H1 (cell line): ENCODE measurements at regions not wholly inside any gene's neighbourhood (a gene's known extent, or its start where the extent isn't known, plus 50 kb on each side); places are given as distances from the start of the nearest gene placed in this dataset.

Experiments
- CTCF ChIA-PET: fragments of 300-600 bp; sonication (Branson Sonifier 250); formaldehyde crosslinking; loops from one replicate; lab custom pipeline; 2021; ENCODE audit not compliant: partially characterized antibody; lab: Charles Lee
- POLR2A ChIA-PET: fragments of 300-600 bp; sonication (Branson Sonifier 250); formaldehyde crosslinking; loops from one replicate; lab custom pipeline; 2021; ENCODE audit warnings: inconsistent platforms; ENCODE audit not compliant: partially characterized antibody; lab: Charles Lee
- DNase-seq, 2 experiments: peaks; one replicate each; pipeline versions ENCODE4 v3.0.0 to v3.0.0-alpha.2; 2010 to 2022; ENCODE audit warnings: low spot score in 2 of 2, low read depth in 1 of 2, mixed read lengths in 1 of 2
- FAIRE-seq: peaks from 2 replicates; lab custom pipeline; 2011; peaks lifted over from hg19 to GRCh38; lab: Jason Lieb, UNC
- H2AFZ ChIP-seq: 2 replicates; pipeline ENCODE4 v1.8.1; 2012; ENCODE audit warnings: low read length, inconsistent platforms
- H2AK5ac ChIP-seq: 2 replicates; pipeline ENCODE4 v1.6.1; 2013; ENCODE audit warnings: low read depth, low read length
- H2BK120ac ChIP-seq: replicated peaks from 2 replicates; pipeline ENCODE3; 2013; ENCODE audit warnings: low read depth, low read length, inconsistent platforms
- H2BK12ac ChIP-seq: 2 replicates; pipeline ENCODE4 v1.6.1; 2013; ENCODE audit warnings: low read depth, low read length
- H2BK15ac ChIP-seq: 2 replicates; pipeline ENCODE4 v1.6.1; 2013; ENCODE audit warnings: low read length
- H2BK20ac ChIP-seq: 2 replicates; pipeline ENCODE4 v1.6.1; 2013; ENCODE audit warnings: low read length
- H2BK5ac ChIP-seq: 2 replicates; pipeline ENCODE4 v1.6.1; 2013; ENCODE audit warnings: low read depth, low read length
- H3K14ac ChIP-seq: 2 replicates; pipeline ENCODE4 v1.6.1; 2013; ENCODE audit warnings: inconsistent platforms; ENCODE audit not compliant: insufficient read length
- H3K18ac ChIP-seq: 2 replicates; pipeline ENCODE4 v1.6.1; 2013; ENCODE audit warnings: low read length; ENCODE audit errors: extremely low read depth
- H3K23ac ChIP-seq: 2 replicates; pipeline ENCODE4 v1.6.1; 2013; ENCODE audit warnings: inconsistent platforms; ENCODE audit not compliant: insufficient read length
- H3K23me2 ChIP-seq: 2 replicates; pipeline ENCODE4 v1.6.1; 2013; ENCODE audit warnings: low read depth, low read length
- H3K27ac ChIP-seq: 2 replicates; pipeline ENCODE4 v1.6.1; 2011; ENCODE audit warnings: low read depth, low read length, inconsistent platforms
- H3K27me3 ChIP-seq, 4 experiments: replicated peaks in 1 of 4; 1 replicate in 1 of 4; 2 replicates in 3 of 4; pipeline versions ENCODE4 v1.6.1 to v1.8.1; 2011 to 2013; ENCODE audit warnings: low read length in 3 of 4, mild to moderate bottlenecking in 3 of 4, inconsistent platforms in 2 of 4, mixed read lengths in 2 of 4, moderate library complexity in 1 of 4; ENCODE audit not compliant: control insufficient read depth in 3 of 4, insufficient read depth in 3 of 4; ENCODE audit errors: extremely low read depth in 1 of 4
- H3K36me3 ChIP-seq, 4 experiments: 2 replicates each; pipeline versions ENCODE4 v1.6.1 to v1.8.1; 2011 to 2013; ENCODE audit warnings: mild to moderate bottlenecking in 4 of 4, low read length in 3 of 4, moderate library complexity in 2 of 4, control low read depth in 1 of 4, inconsistent platforms in 1 of 4; ENCODE audit not compliant: insufficient read depth in 4 of 4, control insufficient read depth in 2 of 4
- H3K4ac ChIP-seq: replicated peaks from 2 replicates; pipeline ENCODE3; 2013; ENCODE audit warnings: low read length, low read depth, mixed read lengths, inconsistent platforms; ENCODE audit not compliant: insufficient read length
- H3K4me1 ChIP-seq, 4 experiments: replicated peaks in 1 of 4; 1 replicate in 1 of 4; 2 replicates in 3 of 4; pipeline versions ENCODE4 v1.6.1 to v1.8.1; 2011 to 2013; ENCODE audit warnings: low read length in 3 of 4, inconsistent platforms in 2 of 4, mixed read lengths in 1 of 4; ENCODE audit not compliant: insufficient read depth in 4 of 4, control insufficient read depth in 3 of 4
- H3K4me2 ChIP-seq, 2 experiments: 2 replicates each; pipeline versions ENCODE4 v1.6.1 to v1.8.1; 2011 to 2013; ENCODE audit warnings: low read depth in 2 of 2, low read length in 2 of 2, control low read depth in 1 of 2, inconsistent platforms in 1 of 2, mild to moderate bottlenecking in 1 of 2; ENCODE audit not compliant: insufficient read depth in 1 of 2
- H3K4me3 ChIP-seq, 4 experiments: fragments of 200-600, 300-600 bp in 1 of 4; sonication (generic), shearing (Covaris generic), sonication (Bioruptor Twin) in 1 of 4; 2 replicates each; pipeline versions ENCODE4 v1.5.1 to v1.8.1; 2011 to 2016; ENCODE audit warnings: low read length in 4 of 4, low read depth in 3 of 4, control low read depth in 2 of 4, inconsistent platforms in 2 of 4, mild to moderate bottlenecking in 2 of 4, mixed read lengths in 1 of 4, moderate library complexity in 1 of 4; ENCODE audit not compliant: insufficient read depth in 2 of 4; ENCODE audit errors: extremely low read depth in 1 of 4
- H3K56ac ChIP-seq: replicated peaks from 2 replicates; pipeline ENCODE3; 2013; ENCODE audit warnings: low read depth, mild to moderate bottlenecking, mixed read lengths, low read length, inconsistent platforms; ENCODE audit not compliant: insufficient read length
- H3K79me1 ChIP-seq: 2 replicates; pipeline ENCODE4 v1.6.1; 2013; ENCODE audit warnings: low read depth, low read length, control low read depth
- H3K79me2 ChIP-seq, 2 experiments: 2 replicates each; pipeline versions ENCODE4 v1.6.1 to v1.8.1; 2012 to 2013; ENCODE audit warnings: low read length in 2 of 2, mild to moderate bottlenecking in 2 of 2, inconsistent platforms in 1 of 2; ENCODE audit not compliant: insufficient read depth in 2 of 2, control insufficient read depth in 1 of 2
- H3K9ac ChIP-seq, 4 experiments: replicated peaks in 1 of 4; 1 replicate in 1 of 4; 2 replicates in 3 of 4; pipeline versions ENCODE4 v1.6.1 to v1.8.1; 2011 to 2013; ENCODE audit warnings: low read depth in 3 of 4, low read length in 3 of 4, control low read depth in 2 of 4, mild to moderate bottlenecking in 2 of 4, moderate library complexity in 2 of 4, inconsistent platforms in 1 of 4; ENCODE audit errors: extremely low read depth in 1 of 4
- H3K9me3 ChIP-seq, 2 experiments: 2 replicates each; pipeline versions ENCODE4 v1.6.1 to v1.8.1; 2012 to 2013; ENCODE audit warnings: mild to moderate bottlenecking in 2 of 2, moderate library complexity in 2 of 2, control low read depth in 1 of 2, inconsistent platforms in 1 of 2, low read depth in 1 of 2, low read length in 1 of 2, mixed read lengths in 1 of 2; ENCODE audit not compliant: insufficient read depth in 2 of 2
- H4K20me1 ChIP-seq, 2 experiments: replicated peaks in 1 of 2; 2 replicates each; pipeline versions ENCODE3 to v1.8.1; 2011 to 2013; ENCODE audit warnings: inconsistent platforms in 2 of 2, low read length in 2 of 2, mild to moderate bottlenecking in 1 of 2; ENCODE audit not compliant: insufficient read depth in 2 of 2, control insufficient read depth in 1 of 2
- H4K5ac ChIP-seq: 2 replicates; pipeline ENCODE4 v1.6.1; 2013; ENCODE audit warnings: low read length, low read depth, mixed read lengths, inconsistent platforms; ENCODE audit not compliant: insufficient read length
- H4K8ac ChIP-seq: 2 replicates; pipeline ENCODE4 v1.8.0; 2013; ENCODE audit warnings: mild to moderate bottlenecking, moderate library complexity, low read length, inconsistent platforms; ENCODE audit not compliant: insufficient read depth; ENCODE audit errors: extremely low read depth
- H4K91ac ChIP-seq: replicated peaks from 2 replicates; pipeline ENCODE3; 2013; ENCODE audit warnings: low read length, mixed read lengths, inconsistent platforms; ENCODE audit not compliant: insufficient read length
- SP1 ChIP-seq: IDR thresholded peaks from 2 replicates; pipeline ENCODE4 v1.6.1; 2011; ENCODE audit warnings: low read depth, low read length
- WGBS, 2 experiments: shearing (Covaris generic) in 1 of 2; methylation state at CpG; one replicate each; pipeline versions ENCODE4 v1.1.6 to v1.1.7; 2013 to 2015; ENCODE audit warnings: low lambda C conversion rate in 2 of 2, mixed read lengths in 2 of 2, inconsistent platforms in 1 of 2, low coverage in 1 of 2, missing lambda C conversion rate in 1 of 2; ENCODE audit not compliant: insufficient replicate concordance in 2 of 2, insufficient coverage in 1 of 2, insufficient read length in 1 of 2; ENCODE audit errors: extremely low coverage in 1 of 2, missing lambda C conversion rate in 1 of 2; 5-methylcytosine and 5-hydroxymethylcytosine counted together

DNA sequence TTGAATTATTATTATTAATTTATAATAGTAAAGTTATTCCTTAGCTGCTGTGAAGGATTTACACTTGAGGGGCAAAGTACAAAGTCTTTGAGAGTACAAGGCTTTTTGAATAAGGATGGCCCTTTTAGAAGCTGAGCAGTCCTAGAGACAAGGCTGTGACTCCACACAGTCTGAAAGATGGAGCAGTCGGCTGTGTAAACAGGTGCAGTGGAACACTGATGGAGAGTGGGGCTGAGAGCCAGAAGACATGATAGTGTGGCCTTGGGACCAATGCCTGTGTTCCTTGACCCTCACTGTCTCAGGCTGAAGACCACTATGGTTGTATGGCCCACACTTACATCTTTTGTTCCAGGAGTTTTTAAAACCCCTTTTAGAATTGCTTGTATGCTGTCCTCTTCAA lies 311.2 kb upstream of the PHF14 start:
- no peak for FAIRE-seq

More for the DNA sequence above, 311.2 kb upstream of the PHF14 start:
- no peak overlapping the region for H3K4me2 ChIP-seq
- no peak overlapping the region for H2BK15ac ChIP-seq
- H3K4me3 ChIP-seq: no peak overlapping the region
- H3K27ac ChIP-seq: no peak overlapping the region
- no peak overlapping the region for H4K8ac ChIP-seq
- no peak overlapping the region for H3K18ac ChIP-seq
- WGBS, 2 experiments: 90% methylated on average over 1 of the region's 1 CpG; no CpG with 5 or more reads in 1 of the 2 experiments
- no peak overlapping the region for H2BK120ac ChIP-seq
- no peaks in the 10 kb centered on the region for H3K27me3 ChIP-seq
- no peak overlapping the region for H2BK5ac ChIP-seq
- H3K23me2 ChIP-seq: no peaks in the 10 kb centered on the region
- H2BK12ac ChIP-seq: no peak overlapping the region
- ChIA-PET POLR2A (no interaction called here), CTCF (no interaction called here)
- no peak overlapping the region for H3K4ac ChIP-seq
- no peak overlapping the region for H2BK20ac ChIP-seq
- no peak overlapping the region for H3K14ac ChIP-seq
- H2AFZ ChIP-seq: no peak overlapping the region
- H4K5ac ChIP-seq: no peak overlapping the region
- H3K9me3 ChIP-seq: no peaks in the 10 kb centered on the region
- H3K36me3 ChIP-seq: no peaks in the 10 kb centered on the region
- H3K79me2 ChIP-seq: no peaks in the 10 kb centered on the region
- no peak overlapping the region for H3K56ac ChIP-seq
- no peaks in the 10 kb centered on the region for H4K20me1 ChIP-seq
- H3K23ac ChIP-seq: no peak overlapping the region
- TF ChIP-seq SP1: no peak
- TF ChIP-seq, all 59 proteins: peak for 0
- H3K79me1 ChIP-seq: no peaks in the 10 kb centered on the region
- no peak overlapping the region for H2AK5ac ChIP-seq
- no peak overlapping the region for H4K91ac ChIP-seq
- no peaks in the 10 kb centered on the region for H3K4me1 ChIP-seq
- DNase-seq: no peak
- no peak overlapping the region for H3K9ac ChIP-seq
